ENCODE measurements at regions not wholly inside any gene's neighbourhood (a gene's known extent, or its start where the extent isn't known, plus 50 kb on each side); places are given as distances from the start of the nearest gene placed in this dataset.

DNA sequence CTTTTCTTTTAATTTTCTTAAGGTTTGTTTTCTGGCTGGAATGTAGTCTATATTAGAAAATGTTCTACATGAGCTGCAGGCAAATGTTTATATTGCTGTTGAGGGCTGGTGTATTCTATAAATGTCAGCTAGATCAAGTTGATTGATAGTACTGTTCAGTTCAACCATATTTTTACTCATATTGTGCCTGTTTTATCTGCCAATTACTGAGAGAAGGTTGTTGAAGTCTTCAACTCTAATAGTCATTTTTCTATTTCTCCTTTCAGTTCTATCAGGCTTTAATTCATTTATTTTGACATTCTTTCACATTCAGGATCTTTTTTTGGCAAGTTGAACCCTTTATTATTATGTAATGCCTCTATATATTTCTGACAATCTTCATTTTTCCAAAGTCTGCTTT, 93.2 kb upstream of the HS3ST3A1 start:
- Histone ChIP-seq H3K9me3 (ENCODE audit: insufficient read depth, low read length) (no peaks in the 10 kb centered on the region), H3K4me2 (ENCODE audit: low read length) (no peak overlapping the region), H2AFZ (ENCODE audit: low read depth, low read length) (no peak overlapping the region), H3K4me3 (ENCODE audit: low read length) (no peak overlapping the region), H3K9ac (ENCODE audit: low read length) (no peak overlapping the region), H3K79me2 (ENCODE audit: low read length) (no peaks in the 10 kb centered on the region), H3K36me3 (replicated peaks; ENCODE audit: low read depth, low read length) (no peaks in the 10 kb centered on the region), H3K27ac (ENCODE audit: low read length) (no peak overlapping the region), H3K27me3 (ENCODE audit: low read depth, low read length) (no peaks in the 10 kb centered on the region), H3K4me1 (ENCODE audit: low read length) (no peaks in the 10 kb centered on the region), H4K20me1 (ENCODE audit: insufficient read depth, low read length) (no peaks in the 10 kb centered on the region)
- no peak for TF ChIP-seq EZH2phosphoT487 (IDR thresholded peaks at IDR 0.05; ENCODE audit: low read depth)
- no peak for TF ChIP-seq CTCF (IDR thresholded peaks at IDR 0.05; ENCODE audit: low read depth, low read length)

GRCh38 chr17:13698832-13699231, 97.1 kb upstream of the HS3ST3A1 start:
- no peak overlapping the region for H3K27ac ChIP-seq (ENCODE audit: low read length)
- H3K36me3 ChIP-seq (replicated peaks; ENCODE audit: low read depth, low read length) = no peaks in the 10 kb centered on the region
- H3K4me3 ChIP-seq (ENCODE audit: low read length) = no peak overlapping the region
- no peak overlapping the region for H2AFZ ChIP-seq (ENCODE audit: low read depth, low read length)
- H3K4me1 ChIP-seq (ENCODE audit: low read length) = no peaks in the 10 kb centered on the region
- TF ChIP-seq EZH2phosphoT487 (IDR thresholded peaks at IDR 0.05; ENCODE audit: low read depth) = no peak
- TF ChIP-seq CTCF (IDR thresholded peaks at IDR 0.05; ENCODE audit: low read depth, low read length) = no peak
- H3K27me3 ChIP-seq (ENCODE audit: low read depth, low read length) = no peaks in the 10 kb centered on the region
- no peaks in the 10 kb centered on the region for H3K9me3 ChIP-seq (ENCODE audit: insufficient read depth, low read length)
- no peak overlapping the region for H3K9ac ChIP-seq (ENCODE audit: low read length)
- no peaks in the 10 kb centered on the region for H3K79me2 ChIP-seq (ENCODE audit: low read length)
- H3K4me2 ChIP-seq (ENCODE audit: low read length) = no peak overlapping the region
- H4K20me1 ChIP-seq (ENCODE audit: insufficient read depth, low read length) = no peaks in the 10 kb centered on the region

GRCh38 chr17:13699261-13699660, 97.5 kb upstream of the HS3ST3A1 start:
- H3K4me1 ChIP-seq (ENCODE audit: low read length) = no peaks in the 10 kb centered on the region
- H3K27me3 ChIP-seq (ENCODE audit: low read depth, low read length) = no peaks in the 10 kb centered on the region
- no peaks in the 10 kb centered on the region for H3K79me2 ChIP-seq (ENCODE audit: low read length)
- H3K9me3 ChIP-seq (ENCODE audit: insufficient read depth, low read length) = no peaks in the 10 kb centered on the region
- H4K20me1 ChIP-seq (ENCODE audit: insufficient read depth, low read length) = no peaks in the 10 kb centered on the region
- H3K27ac ChIP-seq (ENCODE audit: low read length) = no peak overlapping the region
- no peak overlapping the region for H3K9ac ChIP-seq (ENCODE audit: low read length)
- no peak overlapping the region for H3K4me2 ChIP-seq (ENCODE audit: low read length)
- TF ChIP-seq CTCF (IDR thresholded peaks at IDR 0.05; ENCODE audit: low read depth, low read length) (no peak), EZH2phosphoT487 (IDR thresholded peaks at IDR 0.05; ENCODE audit: low read depth) (no peak)
- no peak overlapping the region for H2AFZ ChIP-seq (ENCODE audit: low read depth, low read length)
- no peaks in the 10 kb centered on the region for H3K36me3 ChIP-seq (replicated peaks; ENCODE audit: low read depth, low read length)
- no peak overlapping the region for H3K4me3 ChIP-seq (ENCODE audit: low read length)

- Histone ChIP-seq H2AFZ (ENCODE audit: low read depth, low read length) (no peak overlapping the region), H3K9ac (ENCODE audit: low read length) (no peak overlapping the region), H3K4me2 (ENCODE audit: low read length) (no peak overlapping the region), H3K27me3 (ENCODE audit: low read depth, low read length) (no peaks in the 10 kb centered on the region), H3K4me3 (ENCODE audit: low read length) (no peak overlapping the region), H3K36me3 (replicated peaks; ENCODE audit: low read depth, low read length) (no peaks in the 10 kb centered on the region), H3K9me3 (ENCODE audit: insufficient read depth, low read length) (no peaks in the 10 kb centered on the region), H3K79me2 (ENCODE audit: low read length) (no peaks in the 10 kb centered on the region), H3K27ac (ENCODE audit: low read length) (no peak overlapping the region), H3K4me1 (ENCODE audit: low read length) (no peaks in the 10 kb centered on the region), H4K20me1 (ENCODE audit: insufficient read depth, low read length) (no peaks in the 10 kb centered on the region)
- TF ChIP-seq EZH2phosphoT487 (IDR thresholded peaks at IDR 0.05; ENCODE audit: low read depth) (no peak), CTCF (IDR thresholded peaks at IDR 0.05; ENCODE audit: low read depth, low read length) (no peak)
These were observed 100.5 kb upstream of the HS3ST3A1 start for GRCh38 chr17:13702266-13702665.

Data from OCI-LY3 (cell line).